ENCODE measurements at regions not wholly inside any gene's neighbourhood (a gene's known extent, or its start where the extent isn't known, plus 50 kb on each side); places are given as distances from the start of the nearest gene placed in this dataset.
A peak's percentile ranks its signal among the peaks of the same experiment; 100 is the strongest.
"Not testable (repeated sequence)": the region's sequence is repeated elsewhere in the genome, so short reads cannot be mapped to it uniquely, and the experiment has no call there.

DNA sequence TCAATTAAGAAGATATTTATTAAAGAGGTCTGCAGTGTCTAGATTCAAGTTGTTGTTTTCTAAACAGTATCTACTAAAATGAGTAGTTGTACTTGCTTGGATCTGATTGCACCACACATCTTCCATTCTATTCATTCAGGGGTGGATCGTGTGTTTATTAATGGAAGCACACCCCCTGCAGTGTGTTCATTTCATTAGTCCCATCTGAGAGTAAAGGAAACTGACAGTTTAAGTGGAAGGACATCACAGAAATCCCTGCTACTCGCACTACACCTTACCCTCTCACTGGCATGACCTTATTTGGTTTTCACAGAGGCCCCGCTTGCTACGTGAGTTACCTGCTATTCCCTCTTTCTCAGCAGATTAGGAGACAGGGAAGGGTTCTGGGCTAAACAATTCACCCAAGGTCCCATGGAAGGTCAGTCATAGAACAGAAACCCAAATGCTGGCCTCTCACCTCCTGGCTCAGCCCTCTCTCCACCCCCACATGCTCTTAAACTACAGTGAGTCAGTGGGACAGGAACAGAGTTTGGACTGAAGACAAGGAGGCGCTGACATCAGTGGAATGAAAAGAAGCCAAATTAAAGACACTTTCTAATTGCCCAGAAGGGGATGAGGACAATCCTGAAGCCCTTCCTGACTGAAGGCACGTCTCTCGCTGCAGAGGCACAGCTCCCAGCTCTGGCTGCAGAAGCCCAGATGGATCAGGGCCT is 369.2 kb upstream of the NRP1 start:
- no peak for DNase-seq

DNA sequence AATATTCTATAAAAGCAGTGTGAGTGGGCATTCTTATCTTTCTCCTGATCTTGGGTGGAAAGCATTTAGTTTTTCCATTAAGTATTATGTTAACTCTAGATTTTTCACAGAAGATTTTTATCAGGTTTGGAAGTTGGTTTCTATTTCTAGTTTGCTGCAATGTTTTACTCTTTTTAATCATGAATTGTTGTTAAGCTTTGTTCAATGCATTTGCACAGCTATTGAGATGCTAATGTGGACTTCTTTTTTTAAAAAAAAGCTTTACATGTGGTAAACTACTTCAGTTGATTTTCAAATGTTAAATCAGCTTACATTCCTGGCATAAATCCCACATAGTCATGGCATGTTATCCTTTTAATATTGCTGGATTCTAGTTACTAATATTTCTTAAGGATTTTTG is 363.6 kb upstream of the NRP1 start:
- DNase-seq = no peak

DNA sequence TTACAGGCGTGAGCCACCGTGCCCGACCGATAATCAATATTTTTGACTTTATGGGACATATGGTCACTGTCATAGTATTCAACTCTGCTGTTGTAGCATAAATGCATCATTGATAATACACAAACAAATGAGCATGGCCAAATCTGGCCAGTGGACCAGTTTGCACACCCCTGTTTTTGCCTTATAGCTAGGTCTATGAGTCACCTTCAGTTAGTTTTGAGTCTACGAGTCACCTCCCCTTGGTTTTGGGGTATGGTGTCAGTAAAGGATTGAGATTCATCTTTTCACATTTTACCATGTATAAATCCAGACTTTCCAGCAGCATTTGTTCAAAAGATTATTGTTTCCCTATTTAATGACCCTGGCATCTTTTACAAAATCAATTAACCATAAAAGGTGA is 362.5 kb upstream of the NRP1 start:
- DNase-seq = no peak

DNA sequence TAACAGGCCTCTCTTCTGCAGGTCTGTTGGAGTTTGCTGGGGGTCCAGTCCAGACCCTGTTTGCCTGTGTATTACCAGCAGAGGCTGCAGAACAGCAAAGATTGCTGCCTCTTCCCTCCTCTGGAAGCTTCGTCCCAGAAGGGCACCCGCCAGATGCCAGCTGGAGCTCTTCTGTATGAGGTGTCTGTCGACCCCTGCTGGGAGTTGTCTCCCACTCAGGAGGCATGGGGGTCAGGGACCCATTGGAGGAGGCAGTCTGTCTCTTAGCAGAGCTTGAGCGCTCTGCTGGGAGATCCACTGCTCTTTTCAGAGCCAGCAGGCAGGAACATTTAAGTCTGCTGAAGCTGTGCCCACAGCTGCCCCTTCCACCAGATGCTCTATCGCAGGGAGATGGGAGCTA is 361.1 kb upstream of the NRP1 start:
- no peak for DNase-seq

DNA sequence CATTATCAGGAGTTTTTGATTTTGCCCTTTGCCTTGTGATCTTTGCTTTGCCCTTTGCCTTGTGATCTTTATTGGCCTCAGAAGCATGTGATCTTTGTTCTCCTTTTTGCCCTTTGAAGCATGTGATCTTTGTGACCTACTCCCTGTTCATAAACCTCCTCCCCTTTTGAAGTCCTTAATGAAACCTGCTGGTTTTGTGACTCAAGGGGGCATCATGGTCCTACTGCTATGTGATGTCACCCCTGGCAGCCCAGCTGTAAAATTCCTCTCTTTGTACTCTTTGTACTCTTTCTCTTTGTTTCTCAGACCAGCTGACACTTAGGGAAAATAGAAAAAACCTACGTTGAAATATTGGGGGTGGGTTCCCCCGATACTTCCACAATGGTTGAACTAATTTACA is 356.1 kb upstream of the NRP1 start:
- DNase-seq = not testable (repeated sequence)

- no peak for DNase-seq
These were observed 354.0 kb upstream of the NRP1 start for GRCh38 chr10:33688506-33688905.

DNA sequence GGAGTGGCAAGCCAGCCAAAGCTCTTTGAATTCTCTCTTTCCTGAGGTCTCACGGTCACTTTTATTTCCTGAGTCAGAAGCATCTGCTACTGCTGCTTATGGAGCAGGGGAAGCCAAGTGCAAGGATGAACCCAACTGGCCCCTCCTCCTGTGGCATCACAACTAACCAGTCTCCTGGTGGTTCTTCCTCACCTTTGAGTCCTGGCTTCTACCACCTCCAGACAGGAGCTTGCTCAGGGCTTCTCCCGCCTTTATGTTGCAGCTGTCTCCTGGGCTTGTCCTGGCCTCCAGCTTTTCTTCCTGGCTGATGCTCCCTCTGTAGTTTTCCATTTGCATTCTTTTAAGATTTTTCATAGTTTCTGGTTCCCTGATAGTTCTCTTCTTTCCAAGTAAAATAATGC is 349.7 kb upstream of the NRP1 start:
- no peak for DNase-seq

- no peak for DNase-seq
These were observed 347.1 kb upstream of the NRP1 start for GRCh38 chr10:33681595-33681994.

- DNase-seq = no peak
These were observed 345.6 kb upstream of the NRP1 start for GRCh38 chr10:33680036-33680435.

DNA sequence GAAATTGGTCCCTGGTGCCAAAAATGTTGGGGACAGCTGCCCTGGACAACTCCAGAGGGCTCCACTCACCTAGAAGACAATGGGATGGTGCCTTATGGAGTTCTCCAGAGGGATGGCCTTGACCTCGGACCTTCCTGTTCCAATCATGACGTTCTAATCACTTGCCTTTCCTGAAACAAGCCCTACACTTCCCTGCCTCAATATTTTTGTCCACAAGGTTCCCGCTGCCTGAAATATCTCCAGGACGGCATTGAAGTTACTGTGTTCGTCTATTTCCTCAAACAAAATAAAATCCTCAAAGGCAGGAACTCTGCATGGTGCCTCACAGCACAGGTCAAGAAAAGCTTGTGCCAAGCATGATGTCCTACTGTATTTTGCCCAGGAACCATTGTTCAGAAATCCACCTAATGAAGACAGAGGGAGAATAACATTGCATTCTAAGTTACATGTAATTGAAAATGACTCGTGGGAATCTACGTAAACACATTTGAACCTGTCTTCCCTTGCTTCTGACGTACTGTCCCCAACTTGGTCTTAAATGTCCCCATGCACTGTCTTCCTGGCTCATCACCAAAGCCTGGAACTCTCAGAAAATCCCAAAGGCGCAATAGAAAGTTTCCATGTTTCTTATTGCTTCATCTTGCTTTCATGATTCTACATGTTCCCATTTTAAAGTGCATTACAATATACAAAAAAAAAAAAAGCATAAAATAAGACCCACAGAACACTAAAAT is 342.3 kb upstream of the NRP1 start:
- DNase-seq = no peak

GRCh38 chr10:33674986-33675599 is 340.6 kb upstream of the NRP1 start:
- DNase-seq = no peak

GRCh38 chr10:33674491-33674890 is 340.0 kb upstream of the NRP1 start:
- no peak for DNase-seq

DNA sequence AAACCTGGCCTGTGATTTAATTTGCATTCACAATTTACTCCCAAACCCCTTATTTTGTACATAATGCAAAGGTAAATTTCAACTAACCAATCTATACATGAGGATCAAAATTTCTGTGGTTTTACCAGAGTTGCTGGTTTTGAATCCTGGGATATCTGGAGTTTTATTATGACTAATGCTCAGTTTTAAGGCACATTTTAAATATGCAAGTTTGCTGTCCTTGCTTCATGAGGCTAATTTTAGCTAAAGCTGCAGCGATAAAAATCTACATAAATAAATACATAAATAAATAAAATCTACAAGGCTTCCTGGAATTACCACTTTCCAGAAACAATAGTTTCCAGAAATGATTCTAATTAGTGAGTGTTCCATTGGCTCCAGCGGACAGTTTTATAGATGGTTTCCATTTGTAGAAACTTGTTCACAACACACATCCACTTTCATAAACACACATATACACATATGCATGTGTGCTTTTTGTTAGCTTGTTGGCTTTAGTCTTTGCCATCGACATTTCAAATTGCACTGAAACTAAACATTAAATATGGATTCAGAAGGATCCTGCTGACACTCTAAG is 339.5 kb upstream of the NRP1 start:
- DNase-seq = no peak

GRCh38 chr10:33669904-33670303 is 335.4 kb upstream of the NRP1 start:
- DNase-seq = no peak

DNA sequence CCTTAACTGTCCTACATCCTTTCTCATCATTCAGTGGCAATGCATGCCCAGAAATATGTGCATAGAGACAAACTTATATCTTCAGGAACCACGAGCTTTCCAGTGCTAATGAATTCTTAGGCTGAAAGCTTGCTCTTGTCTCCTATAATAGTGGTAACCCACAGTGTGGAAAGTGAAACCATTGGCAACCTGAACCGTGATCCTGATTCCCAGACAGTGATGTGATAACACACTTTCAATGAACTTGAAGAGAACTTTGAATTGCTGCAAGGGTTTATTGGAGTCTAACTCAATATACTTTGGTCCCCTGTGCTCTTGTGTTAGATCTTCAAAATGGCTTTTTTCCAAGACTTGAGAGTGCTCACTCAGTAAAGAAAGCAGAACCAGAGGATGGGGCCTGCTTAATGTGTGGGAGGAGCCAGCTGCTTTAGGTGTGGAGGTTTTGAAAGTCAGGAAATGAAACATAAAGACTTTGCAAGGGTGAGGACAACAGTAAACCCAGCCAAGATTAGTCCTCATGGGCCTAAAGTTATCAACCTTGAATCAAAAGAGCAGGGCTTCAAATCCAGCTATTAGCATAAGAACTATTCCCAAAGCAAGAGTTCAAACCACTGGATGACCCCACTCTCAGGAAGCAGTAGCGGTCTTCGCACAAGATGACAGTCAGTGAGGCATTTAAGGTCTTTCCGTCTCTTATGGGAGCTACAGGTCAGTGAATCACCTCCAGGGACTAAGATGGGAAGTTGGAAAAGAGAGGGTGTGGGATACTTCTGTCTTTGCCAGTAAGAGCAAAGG is 332.4 kb upstream of the NRP1 start:
- DNase-seq = no peak

DNA sequence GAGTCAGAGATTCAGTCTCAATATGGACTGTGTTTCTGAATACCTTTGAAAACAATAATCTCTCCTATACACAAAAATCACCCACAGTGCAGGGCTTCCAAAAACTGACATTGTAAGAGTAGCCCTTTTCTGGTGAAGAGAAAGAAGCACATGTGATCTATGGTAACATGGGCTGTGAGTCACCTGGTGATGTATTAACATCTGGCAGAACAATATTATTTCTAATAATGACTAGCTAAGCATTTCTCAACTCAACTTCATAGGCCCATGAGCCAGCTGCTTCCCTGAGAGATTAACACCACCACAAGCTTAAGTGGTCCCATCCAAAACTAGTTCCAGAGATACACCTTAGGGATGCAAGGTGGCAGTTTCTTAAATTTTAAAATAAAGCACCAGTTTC is 331.0 kb upstream of the NRP1 start:
- DNase-seq = no peak

DNA sequence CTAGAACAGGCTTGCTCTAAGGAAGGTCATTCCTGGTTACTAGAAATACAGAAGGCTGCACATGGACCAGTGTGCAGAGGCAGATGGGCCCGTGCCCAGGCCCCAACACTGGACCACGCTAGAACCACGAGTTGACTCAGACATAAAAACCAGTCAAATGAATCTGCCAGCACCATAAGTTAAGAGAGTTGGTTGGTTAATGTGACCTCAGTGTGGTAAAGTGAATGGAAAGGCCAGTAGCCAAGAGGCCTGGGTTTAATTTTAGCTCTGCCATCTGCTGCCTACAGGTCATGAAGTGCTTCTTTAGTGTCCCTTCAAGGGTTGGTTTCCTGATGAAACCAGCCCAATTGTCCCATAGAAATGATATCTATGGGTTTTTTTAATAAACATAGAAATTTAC is 329.6 kb upstream of the NRP1 start:
- DNase-seq = no peak

DNA sequence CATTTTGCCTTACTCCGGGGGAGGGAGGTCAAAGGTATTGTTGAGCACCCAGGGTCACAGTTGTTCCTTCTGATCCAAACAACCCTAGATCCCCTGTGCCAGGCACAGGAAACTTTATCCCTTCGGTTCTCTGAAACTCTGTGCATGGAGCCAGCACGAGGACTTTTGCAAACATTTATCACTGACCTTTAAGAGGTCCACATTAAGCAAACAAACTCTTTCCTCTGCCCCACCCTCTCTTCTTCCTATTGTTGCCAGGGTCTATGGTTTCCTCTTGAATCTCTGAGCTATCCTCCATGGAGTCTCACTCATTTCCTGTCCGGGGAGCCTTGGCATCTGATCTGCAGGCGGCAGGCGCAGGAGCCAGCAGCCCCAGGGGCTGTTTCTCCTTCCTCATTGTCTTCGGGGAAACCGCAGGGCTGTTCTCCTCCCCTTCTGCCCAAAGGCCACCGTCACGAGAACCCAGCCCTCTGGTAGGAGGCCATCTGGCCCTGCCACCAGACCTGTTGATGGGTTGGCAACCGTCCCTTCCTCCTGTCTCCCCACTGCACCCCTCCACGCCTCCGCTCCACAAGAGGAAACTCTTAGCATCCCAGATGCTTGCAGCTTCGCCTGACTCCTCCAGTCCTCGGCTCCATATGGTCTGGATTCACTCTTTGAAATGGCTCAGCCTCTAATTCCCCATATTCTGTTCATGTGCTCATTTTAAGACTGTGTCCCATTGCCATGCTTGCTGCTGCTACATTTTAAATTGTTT is 327.3 kb upstream of the NRP1 start:
- DNase-seq = peak; percentile 35

- no peak for DNase-seq
These were observed 325.9 kb upstream of the NRP1 start for GRCh38 chr10:33660329-33660728.

GRCh38 chr10:33657913-33658312 is 323.4 kb upstream of the NRP1 start:
- no peak for DNase-seq

GRCh38 chr10:33657154-33657908 is 322.9 kb upstream of the NRP1 start:
- DNase-seq = no peak
